ENCODE measurements at regions not wholly inside any gene's neighbourhood (a gene's known extent, or its start where the extent isn't known, plus 50 kb on each side); places are given as distances from the start of the nearest gene placed in this dataset.

- FAIRE-seq = no peak
- WGBS (ENCODE audit: low lambda C conversion rate) = 37% methylated on average over 4 of the region's 4 CpGs
- H3K27me3 ChIP-seq (ENCODE audit: control insufficient read depth in 1 of 2, insufficient read depth in 2 of 2, low read length in 2 of 2) = no peaks in the 10 kb centered on the region
These were observed 886.6 kb downstream of the TBL1XR1 start for GRCh38 chr3:176310641-176311040.

GRCh38 chr3:176302271-176302670 is 895.0 kb downstream of the TBL1XR1 start:
- ATAC-seq (no peak), DNase-seq (ENCODE audit: low spot score) (no peak), FAIRE-seq (no peak)
- Histone ChIP-seq H3K4me2 (ENCODE audit: low read depth, low read length) (no peak overlapping the region), H3K9ac (ENCODE audit: insufficient read depth, low read depth, low read length) (no peak overlapping the region), H3K27ac (ENCODE audit: extremely low read length, insufficient read depth, low read length) (no peak overlapping the region), H3K27me3 (ENCODE audit: control insufficient read depth in 1 of 2, insufficient read depth in 2 of 2, low read length in 2 of 2) (no peaks in the 10 kb centered on the region), H3K4me3 (replicated peaks in 1 of 3; ENCODE audit: insufficient read depth in 1 of 3, low read depth in 2 of 3, low read length in 3 of 3) (no peak overlapping the region), H3K9me3 (ENCODE audit: low read length) (peaks cover 39% of the 10 kb centered on the region), H2AFZ (ENCODE audit: low read length) (no peak overlapping the region), H3K4me1 (ENCODE audit: insufficient read depth, low read length) (no peaks in the 10 kb centered on the region), H3K79me2 (ENCODE audit: insufficient read depth, low read length) (no peaks in the 10 kb centered on the region), H4K20me1 (ENCODE audit: insufficient read depth, low read length) (no peaks in the 10 kb centered on the region), H3K36me3 (replicated peaks in 1 of 2; ENCODE audit: control insufficient read depth in 1 of 2, insufficient read depth in 2 of 2, low read length in 2 of 2) (no peaks in the 10 kb centered on the region)
- ChIA-PET CTCF (ENCODE audit: low intra/inter-chr PET ratio, low total read pairs) (no interaction called here), POLR2A (no interaction called here)
- 42% methylated on average over 2 of the region's 2 CpGs for WGBS (ENCODE audit: low lambda C conversion rate)
- in situ Hi-C loops (cut with HindIII; ENCODE audit: extremely low pct_ligation_motif_present, low pct_unique_long_range_greater_than_20kb) = no loop called here
- TF ChIP-seq CEBPB (IDR thresholded peaks at IDR 0.05; ENCODE audit: borderline replicate concordance, low read depth, low read length) (peak; percentile 32; the same call in 1 of the 2 replicates), ZNF556 (CRISPR knock-in tag; IDR thresholded peaks at IDR 0.05; ENCODE audit: borderline replicate concordance) (no peak), KLF9 (CRISPR knock-in tag; IDR thresholded peaks at IDR 0.05; ENCODE audit: low read depth) (no peak), ONECUT2 (CRISPR knock-in tag; IDR thresholded peaks at IDR 0.05) (no peak)
- no TSS peak for BruUV-seq (replicated peaks)
- intact Hi-C loops (cut with micrococcal nuclease; ENCODE audit: unreplicated experiment) = no loop called here

More at GRCh38 chr3:176310641-176311040, 886.6 kb downstream of the TBL1XR1 start:
- DNase-seq (ENCODE audit: low spot score) = no peak
- Histone ChIP-seq H3K4me2 (ENCODE audit: low read depth, low read length) (no peak overlapping the region), H3K9me3 (ENCODE audit: low read length) (peaks cover 51% of the 10 kb centered on the region), H3K79me2 (ENCODE audit: insufficient read depth, low read length) (no peaks in the 10 kb centered on the region), H3K36me3 (replicated peaks in 1 of 2; ENCODE audit: control insufficient read depth in 1 of 2, insufficient read depth in 2 of 2, low read length in 2 of 2) (no peaks in the 10 kb centered on the region), H3K4me1 (ENCODE audit: insufficient read depth, low read length) (no peaks in the 10 kb centered on the region), H3K4me3 (replicated peaks in 1 of 3; ENCODE audit: insufficient read depth in 1 of 3, low read depth in 2 of 3, low read length in 3 of 3) (no peak overlapping the region), H3K27ac (ENCODE audit: extremely low read length, insufficient read depth, low read length) (no peak overlapping the region), H2AFZ (ENCODE audit: low read length) (no peak overlapping the region), H3K9ac (ENCODE audit: insufficient read depth, low read depth, low read length) (no peak overlapping the region), H4K20me1 (ENCODE audit: insufficient read depth, low read length) (no peaks in the 10 kb centered on the region)
- CTCF ChIA-PET (ENCODE audit: low intra/inter-chr PET ratio, low total read pairs) = no interaction called here
- in situ Hi-C loops (cut with HindIII; ENCODE audit: extremely low pct_ligation_motif_present, low pct_unique_long_range_greater_than_20kb) = no loop called here
- intact Hi-C loops (cut with micrococcal nuclease; ENCODE audit: unreplicated experiment) = no loop called here
- POLR2A ChIA-PET = no interaction called here
- no peak for ATAC-seq
- TF ChIP-seq MYC (CRISPR knock-in tag; IDR thresholded peaks at IDR 0.05; ENCODE audit: borderline replicate concordance) (no peak), ZNF337 (CRISPR knock-in tag; IDR thresholded peaks at IDR 0.05; ENCODE audit: borderline replicate concordance, low read depth) (no peak), ZC3H13 (CRISPR knock-in tag; IDR thresholded peaks at IDR 0.05) (no peak), ZNF749 (CRISPR knock-in tag; IDR thresholded peaks at IDR 0.05; ENCODE audit: borderline replicate concordance) (no peak), ZNF639 (CRISPR knock-in tag; conservative IDR thresholded peaks at IDR 0.05) (no peak), ZNF598 (CRISPR knock-in tag; IDR thresholded peaks at IDR 0.05; ENCODE audit: borderline replicate concordance) (no peak), SP1 (IDR thresholded peaks at IDR 0.05) (no peak), SP1 (CRISPR knock-in tag; IDR thresholded peaks at IDR 0.05) (no peak), ZNF10 (CRISPR knock-in tag; IDR thresholded peaks at IDR 0.05; ENCODE audit: borderline replicate concordance, low read depth) (no peak)
- BruUV-seq (replicated peaks) = no TSS peak
